ENCODE measurements at regions not wholly inside any gene's neighbourhood (a gene's known extent, or its start where the extent isn't known, plus 50 kb on each side); places are given as distances from the start of the nearest gene placed in this dataset.

GRCh38 chr10:120989279-120989678, 138.1 kb downstream of the WDR11 start:
- Histone ChIP-seq H3F3A (ENCODE audit: low read depth) (no peaks in the 10 kb centered on the region), H3K4me3 (ENCODE audit: low read length, poor library complexity, severe bottlenecking) (no peak overlapping the region), H3K79me2 (ENCODE audit: insufficient read depth, low read length) (no peaks in the 10 kb centered on the region), H3K9me3 (ENCODE audit: insufficient read depth, low read depth, low read length) (peaks cover 3% of the 10 kb centered on the region; the same call in 1 of the 2 replicates), H3K27me3 (ENCODE audit: insufficient read depth, low read length, poor library complexity, severe bottlenecking) (no peaks in the 10 kb centered on the region), H4K20me1 (ENCODE audit: insufficient read depth, low read length, poor library complexity, severe bottlenecking) (no peaks in the 10 kb centered on the region), H3K4me1 (ENCODE audit: insufficient read depth, low read length, poor library complexity, severe bottlenecking) (no peaks in the 10 kb centered on the region), H3K9ac (ENCODE audit: low read depth, low read length, poor library complexity, severe bottlenecking) (no peak overlapping the region), H3K9me2 (replicated peaks; ENCODE audit: low read depth, low read length) (no peaks in the 10 kb centered on the region), H3K4me2 (ENCODE audit: low read depth, low read length, poor library complexity, severe bottlenecking) (no peak overlapping the region), H2AFZ (ENCODE audit: low read length) (no peak overlapping the region), H3K36me3 (ENCODE audit: insufficient read depth, low read length) (no peaks in the 10 kb centered on the region)
- no peak for TF ChIP-seq EZH2phosphoT487 (IDR thresholded peaks at IDR 0.05; ENCODE audit: borderline replicate concordance)
- TF ChIP-seq, protein P1, sequence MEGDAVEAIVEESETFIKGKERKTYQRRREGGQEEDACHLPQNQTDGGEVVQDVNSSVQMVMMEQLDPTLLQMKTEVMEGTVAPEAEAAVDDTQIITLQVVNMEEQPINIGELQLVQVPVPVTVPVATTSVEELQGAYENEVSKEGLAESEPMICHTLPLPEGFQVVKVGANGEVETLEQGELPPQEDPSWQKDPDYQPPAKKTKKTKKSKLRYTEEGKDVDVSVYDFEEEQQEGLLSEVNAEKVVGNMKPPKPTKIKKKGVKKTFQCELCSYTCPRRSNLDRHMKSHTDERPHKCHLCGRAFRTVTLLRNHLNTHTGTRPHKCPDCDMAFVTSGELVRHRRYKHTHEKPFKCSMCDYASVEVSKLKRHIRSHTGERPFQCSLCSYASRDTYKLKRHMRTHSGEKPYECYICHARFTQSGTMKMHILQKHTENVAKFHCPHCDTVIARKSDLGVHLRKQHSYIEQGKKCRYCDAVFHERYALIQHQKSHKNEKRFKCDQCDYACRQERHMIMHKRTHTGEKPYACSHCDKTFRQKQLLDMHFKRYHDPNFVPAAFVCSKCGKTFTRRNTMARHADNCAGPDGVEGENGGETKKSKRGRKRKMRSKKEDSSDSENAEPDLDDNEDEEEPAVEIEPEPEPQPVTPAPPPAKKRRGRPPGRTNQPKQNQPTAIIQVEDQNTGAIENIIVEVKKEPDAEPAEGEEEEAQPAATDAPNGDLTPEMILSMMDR (conservative IDR thresholded peaks at IDR 0.05; ENCODE audit: low read length), result no peak

- Histone ChIP-seq H3K27me3 (ENCODE audit: insufficient read depth, low read length, poor library complexity, severe bottlenecking) (no peaks in the 10 kb centered on the region), H3F3A (ENCODE audit: low read depth) (no peaks in the 10 kb centered on the region), H3K4me1 (ENCODE audit: insufficient read depth, low read length, poor library complexity, severe bottlenecking) (no peaks in the 10 kb centered on the region), H3K36me3 (ENCODE audit: insufficient read depth, low read length) (no peaks in the 10 kb centered on the region), H2AFZ (ENCODE audit: low read length) (no peak overlapping the region), H3K9me2 (replicated peaks; ENCODE audit: low read depth, low read length) (no peaks in the 10 kb centered on the region), H3K4me3 (ENCODE audit: low read length, poor library complexity, severe bottlenecking) (no peak overlapping the region), H3K79me2 (ENCODE audit: insufficient read depth, low read length) (no peaks in the 10 kb centered on the region), H3K4me2 (ENCODE audit: low read depth, low read length, poor library complexity, severe bottlenecking) (no peak overlapping the region), H3K9me3 (ENCODE audit: insufficient read depth, low read depth, low read length) (peaks cover 3% of the 10 kb centered on the region; the same call in 1 of the 2 replicates), H4K20me1 (ENCODE audit: insufficient read depth, low read length, poor library complexity, severe bottlenecking) (no peaks in the 10 kb centered on the region), H3K9ac (ENCODE audit: low read depth, low read length, poor library complexity, severe bottlenecking) (no peak overlapping the region)
- TF ChIP-seq EZH2phosphoT487 (IDR thresholded peaks at IDR 0.05; ENCODE audit: borderline replicate concordance), result no peak
- TF ChIP-seq, protein P1 (conservative IDR thresholded peaks at IDR 0.05; ENCODE audit: low read length), result no peak
These were observed 138.9 kb downstream of the WDR11 start for GRCh38 chr10:120989996-120990598.

DNA sequence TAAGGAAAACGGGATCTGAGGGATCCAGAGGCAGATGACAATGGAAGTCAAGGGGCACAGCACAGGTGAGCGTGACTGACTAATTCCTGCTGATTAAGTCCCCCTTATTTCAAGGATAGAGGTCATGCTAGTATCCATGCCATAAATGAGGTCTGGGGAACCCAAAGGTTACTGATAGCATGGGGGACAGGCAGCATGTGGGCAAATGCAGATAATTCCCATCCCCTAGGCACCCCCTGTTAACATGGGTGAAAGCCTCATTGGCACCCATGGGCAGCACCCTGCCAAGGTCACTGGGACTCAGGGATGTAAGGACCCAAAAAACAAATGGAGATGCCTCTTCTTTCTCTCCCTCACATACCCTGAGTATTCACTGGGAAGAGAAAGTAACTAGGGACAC, 139.7 kb downstream of the WDR11 start:
- no peaks in the 10 kb centered on the region for H3K9me2 ChIP-seq (replicated peaks; ENCODE audit: low read depth, low read length)

More for the DNA sequence above, 139.7 kb downstream of the WDR11 start:
- TF ChIP-seq, protein P1 (conservative IDR thresholded peaks at IDR 0.05; ENCODE audit: low read length), result no peak
- no peak for TF ChIP-seq EZH2phosphoT487 (IDR thresholded peaks at IDR 0.05; ENCODE audit: borderline replicate concordance)
- Histone ChIP-seq H3K79me2 (ENCODE audit: insufficient read depth, low read length) (no peaks in the 10 kb centered on the region), H3K4me3 (ENCODE audit: low read length, poor library complexity, severe bottlenecking) (no peak overlapping the region), H3K4me1 (ENCODE audit: insufficient read depth, low read length, poor library complexity, severe bottlenecking) (no peaks in the 10 kb centered on the region), H3K9ac (ENCODE audit: low read depth, low read length, poor library complexity, severe bottlenecking) (no peak overlapping the region), H3K4me2 (ENCODE audit: low read depth, low read length, poor library complexity, severe bottlenecking) (no peak overlapping the region), H3K27me3 (ENCODE audit: insufficient read depth, low read length, poor library complexity, severe bottlenecking) (no peaks in the 10 kb centered on the region), H3K9me3 (ENCODE audit: insufficient read depth, low read depth, low read length) (peaks cover 3% of the 10 kb centered on the region; the same call in 1 of the 2 replicates), H3K36me3 (ENCODE audit: insufficient read depth, low read length) (no peaks in the 10 kb centered on the region), H2AFZ (ENCODE audit: low read length) (no peak overlapping the region), H4K20me1 (ENCODE audit: insufficient read depth, low read length, poor library complexity, severe bottlenecking) (no peaks in the 10 kb centered on the region), H3F3A (ENCODE audit: low read depth) (no peaks in the 10 kb centered on the region)
